SU-DHL-6 (cell line): ENCODE measurements at regions not wholly inside any gene's neighbourhood (a gene's known extent, or its start where the extent isn't known, plus 50 kb on each side); places are given as distances from the start of the nearest gene placed in this dataset.

Experiments
- CTCF ChIP-seq: fragments of 200-600 bp; sonication (generic); IDR thresholded peaks from one replicate; pipeline ENCODE4 v1.5.1; 2017; ENCODE audit warnings: antibody characterized with exemption, mild to moderate bottlenecking, low read length, moderate library complexity; ENCODE audit not compliant: insufficient read depth, poor library complexity, severe bottlenecking
- EZH2phosphoT487 ChIP-seq: fragments of 200-600 bp; sonication (generic), shearing (Covaris generic); conservative IDR thresholded peaks from 2 replicates; pipeline ENCODE4 v1.6.1; 2018; ENCODE audit warnings: mild to moderate bottlenecking, antibody characterized with exemption, low read length, moderate library complexity, mixed read lengths

- no peak for TF ChIP-seq CTCF
- no peak for TF ChIP-seq EZH2phosphoT487
These were observed 130.1 kb downstream of the P2RY1 start for GRCh38 chr3:152964911-152965609.
